GM23248 (cell line): ENCODE measurements at regions not wholly inside any gene's neighbourhood (a gene's known extent, or its start where the extent isn't known, plus 50 kb on each side); places are given as distances from the start of the nearest gene placed in this dataset.

ENCODE experiments used
- EZH2 ChIP-seq: fragments of 200-600 bp; sonication (generic); IDR thresholded peaks from 2 replicates; pipeline ENCODE4 v1.6.1; 2018; ENCODE audit warnings: antibody characterized with exemption, mild to moderate bottlenecking; ENCODE audit not compliant: insufficient read depth, poor library complexity, severe bottlenecking
- EZH2phosphoT487 ChIP-seq: fragments of 200-600 bp; sonication (generic); IDR thresholded peaks from 2 replicates; pipeline ENCODE4 v1.6.1; 2018; ENCODE audit warnings: antibody characterized with exemption, moderate library complexity, mild to moderate bottlenecking, low read depth; ENCODE audit not compliant: insufficient read depth

DNA sequence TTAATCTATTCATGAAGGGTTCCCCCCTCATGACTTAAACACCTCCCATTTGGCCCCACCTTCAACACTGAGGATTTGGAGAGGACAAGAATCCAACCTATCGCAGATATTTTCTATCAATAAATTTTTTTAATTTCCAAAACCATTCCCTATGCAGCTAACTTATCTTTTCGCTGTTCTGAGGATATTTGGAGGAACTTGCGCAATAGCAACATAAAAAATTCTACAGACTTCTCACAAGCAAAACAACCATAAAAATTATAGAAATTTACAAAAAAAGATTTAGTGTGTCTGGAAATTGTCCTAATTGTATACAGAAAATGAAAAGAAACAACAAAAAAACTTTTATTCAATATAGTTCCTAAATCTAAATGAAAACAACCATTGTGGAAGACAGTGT is 1472.7 kb upstream of the ZEB2 start:
- TF ChIP-seq EZH2 (no peak), EZH2phosphoT487 (no peak)
